ENCODE measurements at regions not wholly inside any gene's neighbourhood (a gene's known extent, or its start where the extent isn't known, plus 50 kb on each side); places are given as distances from the start of the nearest gene placed in this dataset.

GRCh38 chr3:81045976-81046375 lies 715.5 kb downstream of the GBE1 start:
- no peak for TF ChIP-seq POLR2AphosphoS5 (IDR thresholded peaks at IDR 0.05)
- TF ChIP-seq, protein P1, sequence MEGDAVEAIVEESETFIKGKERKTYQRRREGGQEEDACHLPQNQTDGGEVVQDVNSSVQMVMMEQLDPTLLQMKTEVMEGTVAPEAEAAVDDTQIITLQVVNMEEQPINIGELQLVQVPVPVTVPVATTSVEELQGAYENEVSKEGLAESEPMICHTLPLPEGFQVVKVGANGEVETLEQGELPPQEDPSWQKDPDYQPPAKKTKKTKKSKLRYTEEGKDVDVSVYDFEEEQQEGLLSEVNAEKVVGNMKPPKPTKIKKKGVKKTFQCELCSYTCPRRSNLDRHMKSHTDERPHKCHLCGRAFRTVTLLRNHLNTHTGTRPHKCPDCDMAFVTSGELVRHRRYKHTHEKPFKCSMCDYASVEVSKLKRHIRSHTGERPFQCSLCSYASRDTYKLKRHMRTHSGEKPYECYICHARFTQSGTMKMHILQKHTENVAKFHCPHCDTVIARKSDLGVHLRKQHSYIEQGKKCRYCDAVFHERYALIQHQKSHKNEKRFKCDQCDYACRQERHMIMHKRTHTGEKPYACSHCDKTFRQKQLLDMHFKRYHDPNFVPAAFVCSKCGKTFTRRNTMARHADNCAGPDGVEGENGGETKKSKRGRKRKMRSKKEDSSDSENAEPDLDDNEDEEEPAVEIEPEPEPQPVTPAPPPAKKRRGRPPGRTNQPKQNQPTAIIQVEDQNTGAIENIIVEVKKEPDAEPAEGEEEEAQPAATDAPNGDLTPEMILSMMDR (IDR thresholded peaks at IDR 0.05): no peak
- TF ChIP-seq EP300 (IDR thresholded peaks at IDR 0.05; ENCODE audit: low read depth): no peak
